SK-N-SH treated with all-trans-retinoic acid at 6 μM for 48 hours (cell line): ENCODE measurements at regions not wholly inside any gene's neighbourhood (a gene's known extent, or its start where the extent isn't known, plus 50 kb on each side); places are given as distances from the start of the nearest gene placed in this dataset.
A peak's percentile ranks its signal among the peaks of the same experiment; 100 is the strongest.

Experiments used
- ATAC-seq: fragments of 200-7000 bp; cut with Tn5 transposase; 3 replicates; pipeline ENCODE4 v1.9.1; 2020; ENCODE audit warnings: mild to moderate bottlenecking, moderate library complexity
- ARNTL ChIP-seq: fragments of 450-650 bp; formaldehyde crosslinking; IDR thresholded peaks from 2 replicates; pipeline ENCODE4 v1.5.0; 2020; ENCODE audit warnings: low read depth, mild to moderate bottlenecking, moderate library complexity, borderline replicate concordance
- BACH2 ChIP-seq: fragments of 250-450 bp; sonication (Bioruptor Pico); IDR thresholded peaks from 2 replicates; pipeline ENCODE4 v1.9.0; 2021; ENCODE audit warnings: mild to moderate bottlenecking, borderline replicate concordance
- CSRNP3 ChIP-seq: fragments of 250-450 bp; sonication (Bioruptor Pico); IDR thresholded peaks from 2 replicates; pipeline ENCODE4 v1.5.1; 2021; ENCODE audit warnings: mild to moderate bottlenecking, moderate library complexity
- GLIS3 ChIP-seq: fragments of 250-450 bp; sonication (Bioruptor Pico); IDR thresholded peaks from 2 replicates; pipeline ENCODE4 v1.5.0; 2020; ENCODE audit warnings: mild to moderate bottlenecking, moderate library complexity
- ISL1 ChIP-seq: fragments of 250-450 bp; sonication (Bioruptor Pico); IDR thresholded peaks from 2 replicates; pipeline ENCODE4 v2.1.2; 2022; ENCODE audit warnings: mild to moderate bottlenecking, moderate library complexity
- OSR1 ChIP-seq: fragments of 250-450 bp; sonication (Bioruptor Pico); IDR thresholded peaks from 2 replicates; pipeline ENCODE4 v1.8.0; 2022; ENCODE audit warnings: moderate library complexity, mild to moderate bottlenecking, inconsistent platforms
- PATZ1 ChIP-seq: fragments of 250-450 bp; sonication (Bioruptor Pico); IDR thresholded peaks from 2 replicates; pipeline ENCODE4 v1.8.0; 2020; ENCODE audit warnings: mild to moderate bottlenecking, moderate library complexity, borderline replicate concordance
- PPARA ChIP-seq: fragments of 250-450 bp; sonication (Bioruptor Pico); IDR thresholded peaks from 2 replicates; pipeline ENCODE4 v1.5.0; 2020; ENCODE audit warnings: mild to moderate bottlenecking, borderline replicate concordance
- TCF4 ChIP-seq: fragments of 250-450 bp; sonication (Bioruptor Pico); IDR thresholded peaks from 2 replicates; pipeline ENCODE4 v1.8.0; 2021; ENCODE audit warnings: mild to moderate bottlenecking, moderate library complexity, borderline replicate concordance
- TOX ChIP-seq: fragments of 250-450 bp; sonication (Bioruptor Pico); IDR thresholded peaks from 2 replicates; pipeline ENCODE4 v1.8.0; 2021; ENCODE audit warnings: mild to moderate bottlenecking, moderate library complexity, borderline replicate concordance
- TSHZ2 ChIP-seq: fragments of 250-450 bp; sonication (Bioruptor Pico); IDR thresholded peaks from 2 replicates; pipeline ENCODE4 v1.5.0; 2020; ENCODE audit warnings: mild to moderate bottlenecking, moderate library complexity
- ZC3H10 ChIP-seq: fragments of 250-450 bp; sonication (Bioruptor Pico); IDR thresholded peaks from 2 replicates; pipeline ENCODE4 v1.5.1; 2021; ENCODE audit warnings: mild to moderate bottlenecking, moderate library complexity
- ZFP3 ChIP-seq: fragments of 250-450 bp; sonication (Bioruptor Pico); IDR thresholded peaks from 2 replicates; pipeline ENCODE4 v1.5.0; 2020; ENCODE audit warnings: mild to moderate bottlenecking, moderate library complexity
- ZFP30 ChIP-seq: fragments of 450-650 bp; formaldehyde crosslinking; IDR thresholded peaks from 2 replicates; pipeline ENCODE4 v1.5.0; 2022; ENCODE audit warnings: mild to moderate bottlenecking, moderate library complexity
- ZNF565 ChIP-seq: fragments of 450-650 bp; formaldehyde crosslinking; conservative IDR thresholded peaks from 2 replicates; pipeline ENCODE4 v1.5.0; 2020; ENCODE audit warnings: low read depth, mild to moderate bottlenecking, moderate library complexity
- TF ChIP-seq, protein P1 (sequence below): fragments of 250-450 bp; sonication (Bioruptor Pico); IDR thresholded peaks from 2 replicates; pipeline ENCODE4 v1.8.0; 2021; ENCODE audit warnings: low read depth, mild to moderate bottlenecking, moderate library complexity, borderline replicate concordance
- TF ChIP-seq, protein P2 (sequence below): fragments of 250-450 bp; sonication (Bioruptor Pico); IDR thresholded peaks from 2 replicates; pipeline ENCODE4 v1.5.1; 2020; ENCODE audit warnings: low read depth, mild to moderate bottlenecking, moderate library complexity

DNA sequence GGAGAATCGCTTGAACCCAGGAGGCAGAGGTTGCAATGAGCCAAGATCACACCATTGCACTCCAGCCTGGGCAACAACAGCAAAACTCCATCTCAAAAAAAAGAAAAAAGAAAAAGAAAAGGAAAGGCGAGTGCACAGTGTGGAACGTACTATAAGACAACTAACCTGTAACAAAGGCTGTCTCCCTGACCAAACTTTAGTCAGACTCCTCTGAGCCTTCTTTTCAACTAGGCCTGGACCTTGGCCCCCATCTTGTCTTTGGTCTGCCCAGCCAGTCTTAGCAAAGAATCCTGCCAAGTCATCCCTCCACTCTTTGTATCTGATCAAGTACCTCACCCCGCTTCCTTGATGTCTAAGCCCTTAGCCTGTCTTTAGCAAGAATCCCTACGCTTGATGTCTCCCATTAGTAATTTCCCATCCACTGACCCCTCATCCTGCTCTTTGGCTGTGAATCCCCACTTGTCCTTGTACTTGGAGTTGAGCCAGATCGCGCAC lies 68.9 kb upstream of the KDM7A start:
- no peak for ATAC-seq
- TF ChIP-seq GLIS3 (CRISPR knock-in tag) (no peak), PPARA (CRISPR knock-in tag) (no peak), TCF4 (CRISPR knock-in tag) (no peak), ZFP30 (CRISPR knock-in tag) (no peak), OSR1 (no peak), PATZ1 (CRISPR knock-in tag) (no peak), CSRNP3 (CRISPR knock-in tag) (no peak), ZNF565 (no peak), BACH2 (no peak), TOX (CRISPR knock-in tag) (no peak), ARNTL (CRISPR knock-in tag) (no peak), ZC3H10 (CRISPR knock-in tag) (no peak)
- TF ChIP-seq, protein P1, sequence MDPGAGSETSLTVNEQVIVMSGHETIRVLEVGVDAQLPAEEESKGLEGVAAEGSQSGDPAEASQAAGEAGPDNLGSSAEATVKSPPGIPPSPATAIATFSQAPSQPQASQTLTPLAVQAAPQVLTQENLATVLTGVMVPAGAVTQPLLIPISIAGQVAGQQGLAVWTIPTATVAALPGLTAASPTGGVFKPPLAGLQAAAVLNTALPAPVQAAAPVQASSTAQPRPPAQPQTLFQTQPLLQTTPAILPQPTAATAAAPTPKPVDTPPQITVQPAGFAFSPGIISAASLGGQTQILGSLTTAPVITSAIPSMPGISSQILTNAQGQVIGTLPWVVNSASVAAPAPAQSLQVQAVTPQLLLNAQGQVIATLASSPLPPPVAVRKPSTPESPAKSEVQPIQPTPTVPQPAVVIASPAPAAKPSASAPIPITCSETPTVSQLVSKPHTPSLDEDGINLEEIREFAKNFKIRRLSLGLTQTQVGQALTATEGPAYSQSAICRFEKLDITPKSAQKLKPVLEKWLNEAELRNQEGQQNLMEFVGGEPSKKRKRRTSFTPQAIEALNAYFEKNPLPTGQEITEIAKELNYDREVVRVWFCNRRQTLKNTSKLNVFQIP (CRISPR knock-in tag): no peak
- TF ChIP-seq, protein P2, sequence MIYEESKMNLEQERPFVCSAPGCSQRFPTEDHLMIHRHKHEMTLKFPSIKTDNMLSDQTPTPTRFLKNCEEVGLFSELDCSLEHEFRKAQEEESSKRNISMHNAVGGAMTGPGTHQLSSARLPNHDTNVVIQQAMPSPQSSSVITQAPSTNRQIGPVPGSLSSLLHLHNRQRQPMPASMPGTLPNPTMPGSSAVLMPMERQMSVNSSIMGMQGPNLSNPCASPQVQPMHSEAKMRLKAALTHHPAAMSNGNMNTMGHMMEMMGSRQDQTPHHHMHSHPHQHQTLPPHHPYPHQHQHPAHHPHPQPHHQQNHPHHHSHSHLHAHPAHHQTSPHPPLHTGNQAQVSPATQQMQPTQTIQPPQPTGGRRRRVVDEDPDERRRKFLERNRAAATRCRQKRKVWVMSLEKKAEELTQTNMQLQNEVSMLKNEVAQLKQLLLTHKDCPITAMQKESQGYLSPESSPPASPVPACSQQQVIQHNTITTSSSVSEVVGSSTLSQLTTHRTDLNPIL (CRISPR knock-in tag): no peak
- TF ChIP-seq, all 23 proteins: peak for 0

GRCh38 chr7:140242057-140243031 lies 65.6 kb upstream of the KDM7A start:
- peak; percentile 21 for ATAC-seq
- TF ChIP-seq, protein P2 (CRISPR knock-in tag): no peak
- TF ChIP-seq TSHZ2 (CRISPR knock-in tag) (peak; percentile 48; the same call in 1 of the 2 replicates), TCF4 (CRISPR knock-in tag) (peak; percentile 85), ARNTL (CRISPR knock-in tag) (no peak), ISL1 (CRISPR knock-in tag) (no peak), OSR1 (no peak), ZFP3 (CRISPR knock-in tag) (no peak), CSRNP3 (CRISPR knock-in tag) (no peak), PPARA (CRISPR knock-in tag) (no peak)
